Karpas-422 (cell line): ENCODE measurements at regions not wholly inside any gene's neighbourhood (a gene's known extent, or its start where the extent isn't known, plus 50 kb on each side); places are given as distances from the start of the nearest gene placed in this dataset.

Experiments
- DNase-seq: peaks from one replicate; pipeline ENCODE4 v3.0.0-alpha.2; 2015
- H2AFZ ChIP-seq: fragments of 200-600 bp; sonication (generic); 2 replicates; pipeline ENCODE4 v1.6.1; 2014; ENCODE audit warnings: antibody characterized with exemption, low read length, mixed read lengths
- H3K27ac ChIP-seq: fragments of 200-600 bp; sonication (generic); 2 replicates; pipeline ENCODE4 v1.5.1; 2014; ENCODE audit warnings: mild to moderate bottlenecking, low read length, moderate library complexity
- H3K27me3 ChIP-seq: fragments of 200-600 bp; sonication (generic); 2 replicates; pipeline ENCODE4 v1.6.1; 2014; ENCODE audit warnings: low read length, mixed read lengths
- H3K36me3 ChIP-seq: fragments of 200-600 bp; sonication (generic); 2 replicates; pipeline ENCODE4 v1.6.1; 2014; ENCODE audit warnings: low read length, mixed read lengths; ENCODE audit not compliant: insufficient read depth
- H3K4me1 ChIP-seq: fragments of 200-600 bp; sonication (generic); 2 replicates; pipeline ENCODE4 v1.6.1; 2014; ENCODE audit warnings: mild to moderate bottlenecking, low read length, mixed read lengths
- H3K4me2 ChIP-seq: fragments of 200-600 bp; sonication (generic); 2 replicates; pipeline ENCODE4 v1.6.1; 2014; ENCODE audit warnings: low read length, low read depth, mild to moderate bottlenecking; ENCODE audit not compliant: poor library complexity, severe bottlenecking
- H3K4me3 ChIP-seq: fragments of 200-600 bp; sonication (generic); 2 replicates; pipeline ENCODE4 v1.5.1; 2014; ENCODE audit warnings: mild to moderate bottlenecking, antibody characterized with exemption, low read length, mixed read lengths
- H3K79me2 ChIP-seq: fragments of 200-600 bp; sonication (generic); 2 replicates; pipeline ENCODE4 v1.6.1; 2014; ENCODE audit warnings: mild to moderate bottlenecking, low read length, mixed read lengths
- H3K9ac ChIP-seq: fragments of 200-600 bp; sonication (generic); 2 replicates; pipeline ENCODE4 v1.6.0; 2014; ENCODE audit warnings: low read length
- H3K9me2 ChIP-seq: fragments of 200-600 bp; sonication (generic), shearing (Covaris generic); replicated peaks from 2 replicates; pipeline ENCODE4 v1.6.0; 2014; ENCODE audit warnings: mild to moderate bottlenecking, low read length, moderate library complexity; ENCODE audit not compliant: insufficient read depth
- H3K9me3 ChIP-seq: fragments of 300-700, 200-600 bp; sonication (generic); 2 replicates; pipeline ENCODE4 v1.6.1; 2014; ENCODE audit warnings: low read length, mixed read lengths
- H4K20me1 ChIP-seq: fragments of 200-600 bp; sonication (generic); 2 replicates; pipeline ENCODE4 v1.6.1; 2014; ENCODE audit warnings: mild to moderate bottlenecking, antibody characterized with exemption, low read length, low read depth; ENCODE audit not compliant: insufficient read depth

DNA sequence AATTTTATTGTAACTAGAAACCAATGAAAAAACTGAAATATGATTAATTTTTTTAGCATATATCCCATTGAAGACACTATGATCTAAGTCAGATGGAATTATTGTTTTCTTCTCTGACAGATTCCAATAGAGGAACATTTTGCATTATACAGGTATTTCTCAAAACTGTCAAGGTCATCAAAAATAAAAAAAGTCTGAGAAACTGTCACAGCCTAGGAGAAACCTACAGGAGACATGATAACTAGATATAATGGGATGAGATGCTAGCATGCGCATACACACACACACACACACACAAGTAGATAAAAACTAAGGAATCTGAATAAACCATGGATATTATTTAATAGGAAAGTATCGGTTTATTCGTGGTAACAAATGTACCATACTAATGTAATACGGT lies 161.9 kb upstream of the HCRTR2 start:
- H2AFZ ChIP-seq, result no peak overlapping the region
- H3K4me2 ChIP-seq, result no peak overlapping the region
- H3K79me2 ChIP-seq, result no peaks in the 10 kb centered on the region
- no peak overlapping the region for H3K4me3 ChIP-seq
- H3K9ac ChIP-seq, result no peak overlapping the region
- H3K36me3 ChIP-seq, result no peaks in the 10 kb centered on the region
- no peaks in the 10 kb centered on the region for H3K9me2 ChIP-seq
- no peak for DNase-seq
- H3K27me3 ChIP-seq, result no peaks in the 10 kb centered on the region
- no peaks in the 10 kb centered on the region for H3K4me1 ChIP-seq
- no peak overlapping the region for H3K27ac ChIP-seq
- no peaks in the 10 kb centered on the region for H4K20me1 ChIP-seq
- H3K9me3 ChIP-seq, result peaks cover 3% of the 10 kb centered on the region; the same call in 1 of the 2 replicates

DNA sequence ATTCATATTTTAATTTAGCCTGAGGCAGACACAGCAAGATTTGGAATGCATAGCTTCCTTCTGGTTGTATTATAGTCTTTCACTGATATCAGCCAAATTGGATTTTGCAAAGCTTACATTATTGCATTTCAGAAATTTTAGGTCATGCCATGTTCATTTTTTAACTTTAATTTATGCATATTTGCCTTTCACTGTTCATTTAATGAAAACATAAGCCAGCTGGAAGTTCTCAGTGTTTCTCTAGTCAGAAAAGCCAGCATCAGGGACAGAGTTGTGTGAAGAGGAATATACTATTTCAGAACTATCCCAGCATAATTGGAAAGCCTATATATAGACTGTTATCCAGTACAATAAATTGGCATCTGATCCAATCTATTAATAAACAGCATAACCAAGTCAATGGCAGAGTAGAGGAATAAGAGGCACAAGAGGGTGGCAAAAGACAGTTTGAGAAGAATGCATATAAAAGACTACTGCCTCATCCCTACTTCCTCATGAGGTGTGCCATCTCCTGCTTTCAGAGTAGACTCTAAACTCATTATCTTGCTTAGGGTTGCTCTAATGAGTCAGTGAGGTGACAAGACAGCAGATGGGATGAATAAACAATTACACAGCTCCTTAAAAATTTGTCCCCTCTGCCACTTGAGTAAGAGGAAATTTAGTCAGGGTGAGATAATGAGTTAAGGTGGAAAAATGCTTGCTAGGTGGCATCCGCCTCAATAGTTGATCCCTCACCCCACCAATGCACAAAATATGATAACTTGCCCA lies 159.8 kb upstream of the HCRTR2 start:
- no peak overlapping the region for H2AFZ ChIP-seq
- no peaks in the 10 kb centered on the region for H4K20me1 ChIP-seq
- no peaks in the 10 kb centered on the region for H3K9me2 ChIP-seq
- no peaks in the 10 kb centered on the region for H3K79me2 ChIP-seq
- H3K27me3 ChIP-seq, result no peaks in the 10 kb centered on the region
- H3K4me1 ChIP-seq, result no peaks in the 10 kb centered on the region
- no peak for DNase-seq
- H3K9ac ChIP-seq, result no peak overlapping the region
- no peak overlapping the region for H3K27ac ChIP-seq
- peaks cover 3% of the 10 kb centered on the region; the same call in 1 of the 2 replicates for H3K9me3 ChIP-seq
- no peaks in the 10 kb centered on the region for H3K36me3 ChIP-seq
- H3K4me3 ChIP-seq, result no peak overlapping the region
- no peak overlapping the region for H3K4me2 ChIP-seq

DNA sequence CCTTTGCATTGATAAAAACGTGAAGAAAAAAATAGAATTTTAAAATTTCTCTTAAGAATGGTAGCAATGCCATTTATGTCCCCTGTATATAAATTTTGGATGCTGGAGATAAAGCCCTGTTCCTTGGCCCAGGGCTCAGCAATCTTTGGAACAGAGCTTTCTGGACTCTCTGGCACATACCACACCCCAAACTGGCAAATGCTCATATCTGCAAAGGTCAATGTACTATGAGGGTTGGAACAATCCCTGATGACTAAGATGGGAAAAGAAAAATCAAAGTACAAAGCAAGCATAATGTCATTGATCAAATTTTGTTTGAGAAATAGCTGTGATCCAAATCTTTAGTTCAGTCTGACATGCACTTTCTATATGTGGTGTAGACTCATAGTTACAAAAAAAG lies 158.1 kb upstream of the HCRTR2 start:
- Histone ChIP-seq H3K4me2 (no peak overlapping the region), H3K4me1 (no peaks in the 10 kb centered on the region), H3K9me3 (peaks cover 13% of the 10 kb centered on the region; the same call in 1 of the 2 replicates), H3K79me2 (no peaks in the 10 kb centered on the region), H3K27ac (no peak overlapping the region), H3K36me3 (no peaks in the 10 kb centered on the region), H3K9ac (no peak overlapping the region), H3K9me2 (no peaks in the 10 kb centered on the region), H3K4me3 (no peak overlapping the region), H3K27me3 (no peaks in the 10 kb centered on the region), H4K20me1 (no peaks in the 10 kb centered on the region), H2AFZ (no peak overlapping the region)
- DNase-seq, result no peak

DNA sequence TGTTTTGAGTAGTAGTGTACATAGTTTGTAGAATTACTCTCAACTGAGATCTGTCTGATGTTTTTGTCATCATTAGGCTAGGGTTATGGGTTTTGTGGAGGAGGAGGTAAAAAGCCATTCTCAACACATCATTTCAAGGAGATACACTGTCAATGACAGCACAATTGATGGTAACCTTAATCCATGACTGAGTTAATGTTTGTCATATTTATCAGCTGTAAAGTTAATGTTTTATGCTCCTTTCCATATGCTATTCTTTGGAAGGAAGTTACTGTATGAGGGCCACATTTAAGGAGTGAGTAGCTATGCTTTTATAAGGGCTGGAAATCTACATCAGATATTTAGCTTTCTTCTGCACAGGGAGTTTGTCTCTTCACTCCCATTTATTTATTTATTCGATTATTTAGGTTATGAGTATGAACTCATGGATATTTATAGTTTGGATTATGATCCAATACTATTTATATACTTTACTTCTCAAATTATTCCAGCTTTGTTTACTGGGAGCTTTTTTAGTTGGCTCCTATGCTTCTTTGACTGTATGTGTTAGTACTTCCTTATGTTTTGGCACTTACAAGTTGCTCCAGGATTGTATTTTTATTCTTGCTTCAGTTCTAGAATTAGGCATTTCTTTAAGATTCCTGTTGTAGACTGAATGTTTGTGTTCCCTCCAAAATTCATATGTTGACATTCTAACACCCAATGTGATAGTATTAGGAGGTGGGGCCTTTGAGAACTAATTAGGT lies 156.6 kb upstream of the HCRTR2 start:
- no peak overlapping the region for H3K4me3 ChIP-seq
- no peaks in the 10 kb centered on the region for H3K4me1 ChIP-seq
- no peaks in the 10 kb centered on the region for H3K27me3 ChIP-seq
- H2AFZ ChIP-seq, result no peak overlapping the region
- no peaks in the 10 kb centered on the region for H3K36me3 ChIP-seq
- no peak overlapping the region for H3K4me2 ChIP-seq
- no peak for DNase-seq
- H3K9me3 ChIP-seq, result peaks cover 13% of the 10 kb centered on the region; the same call in 1 of the 2 replicates
- no peaks in the 10 kb centered on the region for H4K20me1 ChIP-seq
- no peak overlapping the region for H3K9ac ChIP-seq
- no peaks in the 10 kb centered on the region for H3K79me2 ChIP-seq
- H3K9me2 ChIP-seq, result no peaks in the 10 kb centered on the region
- H3K27ac ChIP-seq, result no peak overlapping the region

DNA sequence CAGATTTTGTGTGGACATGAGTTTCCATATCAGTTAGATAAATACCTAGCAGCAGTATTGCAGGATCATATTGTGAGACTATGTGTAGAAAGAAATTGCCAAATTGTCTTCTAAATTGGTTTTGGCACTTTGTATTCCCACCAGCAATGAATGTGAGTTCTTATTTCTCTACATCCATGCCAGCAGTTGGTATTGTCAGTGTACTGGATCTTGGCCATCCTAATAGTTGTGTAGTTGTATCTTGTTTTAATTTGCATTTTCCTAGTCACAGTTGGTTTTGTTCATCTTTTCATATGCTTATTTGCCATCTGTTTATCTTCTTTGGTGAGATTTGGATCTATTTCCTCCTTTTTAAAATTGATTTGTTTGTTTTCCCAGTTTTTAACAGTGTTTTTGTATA lies 154.7 kb upstream of the HCRTR2 start:
- no peaks in the 10 kb centered on the region for H4K20me1 ChIP-seq
- no peak overlapping the region for H3K9ac ChIP-seq
- no peak for DNase-seq
- H3K27ac ChIP-seq, result no peak overlapping the region
- H2AFZ ChIP-seq, result no peak overlapping the region
- peaks cover 13% of the 10 kb centered on the region; the same call in 1 of the 2 replicates for H3K9me3 ChIP-seq
- no peaks in the 10 kb centered on the region for H3K27me3 ChIP-seq
- no peak overlapping the region for H3K4me2 ChIP-seq
- H3K36me3 ChIP-seq, result no peaks in the 10 kb centered on the region
- H3K4me1 ChIP-seq, result no peaks in the 10 kb centered on the region
- no peaks in the 10 kb centered on the region for H3K9me2 ChIP-seq
- H3K79me2 ChIP-seq, result no peaks in the 10 kb centered on the region
- H3K4me3 ChIP-seq, result no peak overlapping the region

DNA sequence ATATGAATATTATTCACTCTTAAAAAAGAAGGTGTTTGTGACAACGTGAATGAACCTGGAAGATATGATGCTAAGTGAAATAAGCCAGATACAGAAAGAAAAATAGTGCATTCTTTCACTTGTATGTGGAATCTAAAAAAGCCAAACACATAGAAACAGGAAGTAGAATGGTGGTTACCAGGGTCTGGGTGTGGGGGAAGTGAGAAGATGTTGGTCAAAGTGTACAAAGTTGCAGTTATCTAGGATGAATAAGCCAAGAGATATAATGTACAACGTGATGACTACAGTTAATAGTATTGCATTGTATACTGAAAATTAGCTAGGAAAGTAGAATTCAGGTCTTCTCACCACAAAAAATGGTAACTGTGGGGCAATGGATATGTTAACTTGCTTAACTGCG lies 151.1 kb upstream of the HCRTR2 start:
- Histone ChIP-seq H3K9me3 (peaks cover 10% of the 10 kb centered on the region; the same call in 1 of the 2 replicates), H3K4me1 (no peaks in the 10 kb centered on the region), H4K20me1 (no peaks in the 10 kb centered on the region), H3K27ac (no peak overlapping the region), H3K9ac (no peak overlapping the region), H3K79me2 (no peaks in the 10 kb centered on the region), H2AFZ (no peak overlapping the region), H3K36me3 (no peaks in the 10 kb centered on the region), H3K27me3 (no peaks in the 10 kb centered on the region), H3K4me3 (no peak overlapping the region), H3K9me2 (no peaks in the 10 kb centered on the region), H3K4me2 (no peak overlapping the region)
- DNase-seq, result no peak

DNA sequence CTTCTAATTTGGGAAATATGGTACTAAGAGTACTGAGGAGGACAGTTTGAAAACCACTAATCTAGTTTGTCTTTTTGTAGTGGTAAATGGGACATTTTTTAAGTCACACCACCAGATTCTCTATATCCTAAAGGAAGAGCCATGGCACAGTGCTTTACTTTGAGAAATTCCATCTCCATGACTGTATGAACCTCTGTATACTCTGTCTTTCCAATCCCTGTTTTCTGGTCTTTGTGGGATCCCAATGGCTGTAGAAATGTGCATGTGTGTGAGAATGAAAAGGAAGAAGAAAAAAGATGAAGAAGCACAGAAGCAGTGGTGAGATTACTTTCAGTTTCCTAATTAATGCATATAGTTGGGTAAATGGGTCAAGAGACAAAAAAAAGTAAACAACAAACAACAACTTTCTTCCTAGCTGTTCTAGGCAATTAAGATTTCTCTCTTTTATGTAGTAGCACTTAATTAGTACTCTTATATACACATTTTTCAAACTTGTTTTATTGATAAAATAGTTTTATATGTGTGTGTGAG lies 141.2 kb upstream of the HCRTR2 start:
- Histone ChIP-seq H3K9me2 (no peaks in the 10 kb centered on the region), H3K4me1 (no peaks in the 10 kb centered on the region), H3K9me3 (peaks cover 13% of the 10 kb centered on the region), H3K27ac (no peak overlapping the region), H4K20me1 (no peaks in the 10 kb centered on the region), H3K27me3 (no peaks in the 10 kb centered on the region), H3K4me2 (no peak overlapping the region), H3K36me3 (no peaks in the 10 kb centered on the region), H3K9ac (no peak overlapping the region), H3K4me3 (no peak overlapping the region), H3K79me2 (no peaks in the 10 kb centered on the region), H2AFZ (no peak overlapping the region)
- no peak for DNase-seq

DNA sequence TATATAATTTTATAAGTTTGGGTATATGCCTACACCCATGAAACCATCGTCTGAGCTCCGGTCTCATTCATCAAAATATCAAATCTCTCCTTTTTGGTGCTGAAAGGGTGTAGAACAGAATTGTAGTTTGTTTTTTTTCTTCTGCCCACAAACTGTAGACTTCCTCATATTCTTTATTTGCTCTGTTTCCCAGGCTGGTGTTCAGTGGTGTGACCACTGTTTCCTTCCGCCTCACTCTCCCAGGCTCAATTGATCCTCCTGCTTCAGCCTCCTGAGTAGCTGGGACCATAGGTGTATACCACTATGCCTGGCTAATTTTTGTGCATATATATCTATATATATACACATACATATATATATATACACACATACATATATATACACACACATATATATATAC lies 139.6 kb upstream of the HCRTR2 start:
- Histone ChIP-seq H3K9me3 (peaks cover 13% of the 10 kb centered on the region), H3K36me3 (no peaks in the 10 kb centered on the region), H3K27ac (no peak overlapping the region), H4K20me1 (no peaks in the 10 kb centered on the region), H3K9me2 (no peaks in the 10 kb centered on the region), H3K4me2 (no peak overlapping the region), H3K9ac (no peak overlapping the region), H2AFZ (no peak overlapping the region), H3K27me3 (no peaks in the 10 kb centered on the region), H3K4me1 (no peaks in the 10 kb centered on the region), H3K4me3 (no peak overlapping the region), H3K79me2 (no peaks in the 10 kb centered on the region)
- no peak for DNase-seq
